ENCODE measurements at regions not wholly inside any gene's neighbourhood (a gene's known extent, or its start where the extent isn't known, plus 50 kb on each side); places are given as distances from the start of the nearest gene placed in this dataset.
A peak's percentile ranks its signal among the peaks of the same experiment; 100 is the strongest.

GRCh38 chr20:51335329-51335841 is 207.1 kb downstream of the NFATC2 start:
- no peak for DNase-seq

DNA sequence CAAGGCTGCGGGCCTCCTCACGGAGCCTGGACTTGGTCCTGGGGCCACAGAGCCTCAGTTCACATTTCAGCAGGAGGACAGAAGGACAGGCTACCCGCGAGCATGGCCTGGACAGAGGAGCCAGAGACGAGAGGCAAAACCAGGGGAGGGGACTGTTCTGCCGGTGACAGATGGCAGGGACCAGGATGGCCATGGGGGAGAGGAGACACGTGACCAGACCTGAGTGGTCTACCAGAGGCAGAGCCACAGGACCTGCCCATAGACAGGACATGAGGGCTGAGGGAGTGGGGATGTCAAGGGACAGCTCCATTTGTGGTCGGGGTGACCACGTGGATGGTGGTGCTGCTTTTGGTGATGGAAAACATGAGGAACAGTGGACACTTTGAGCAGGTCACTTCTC is 207.9 kb downstream of the NFATC2 start:
- DNase-seq, result no peak

DNA sequence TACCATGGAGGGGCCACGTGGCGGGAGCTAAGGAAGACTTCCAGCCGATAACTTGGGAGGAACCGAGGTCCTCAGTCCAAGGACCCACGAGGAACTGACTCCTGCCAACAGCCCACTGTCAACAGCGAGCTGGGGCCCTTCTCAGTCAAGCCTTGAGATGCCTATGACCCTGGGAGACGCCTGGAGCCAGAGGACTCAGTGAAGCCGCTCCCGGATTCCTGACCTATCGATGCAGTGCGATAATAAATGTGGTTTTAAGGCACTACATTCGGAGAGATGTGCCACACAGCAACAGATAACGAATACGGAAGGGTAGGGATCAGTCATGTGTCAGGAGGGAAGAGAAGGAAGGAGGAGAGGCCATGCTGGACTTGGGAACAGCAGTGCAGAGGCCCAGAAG is 208.5 kb downstream of the NFATC2 start:
- DNase-seq, result no peak

DNA sequence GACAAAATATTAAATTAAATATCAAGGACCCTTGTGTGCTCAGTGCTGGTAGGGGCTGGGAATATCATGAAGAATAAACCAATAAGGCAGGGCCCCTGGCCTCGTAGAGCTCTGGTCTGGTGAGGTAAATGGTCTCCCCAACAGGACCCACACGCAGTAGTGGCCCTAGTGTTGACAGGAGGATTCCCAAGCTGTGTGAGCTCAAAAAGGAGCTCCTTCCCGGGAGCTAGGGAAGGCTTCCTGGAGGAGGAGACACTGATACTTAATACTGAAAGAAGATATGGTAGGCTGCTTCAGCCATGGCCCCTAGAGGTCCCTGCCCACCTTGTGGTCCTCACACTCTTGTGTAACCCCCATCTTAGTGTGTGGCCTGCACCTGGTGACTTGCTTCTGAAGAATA is 209.1 kb downstream of the NFATC2 start:
- no peak for DNase-seq

- no peak for DNase-seq
These were observed 211.0 kb downstream of the NFATC2 start for GRCh38 chr20:51331481-51331880.

DNA sequence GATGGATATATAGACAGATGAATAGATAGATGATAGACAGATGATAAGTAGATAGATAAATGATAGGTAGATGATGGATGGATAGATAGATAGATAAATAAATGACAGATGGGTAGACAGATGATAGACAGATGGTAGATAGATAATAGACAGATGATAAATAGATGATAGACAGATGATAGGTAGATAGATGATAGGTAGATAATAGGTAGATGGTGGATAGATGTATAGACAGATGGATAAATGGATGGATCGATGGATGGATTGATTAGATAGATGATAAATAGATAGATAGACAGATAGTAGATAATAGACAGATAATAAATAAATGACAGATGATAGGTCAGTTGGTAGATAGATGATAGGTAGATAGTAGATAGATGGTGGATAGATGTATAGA is 212.7 kb downstream of the NFATC2 start:
- no peak for DNase-seq

DNA sequence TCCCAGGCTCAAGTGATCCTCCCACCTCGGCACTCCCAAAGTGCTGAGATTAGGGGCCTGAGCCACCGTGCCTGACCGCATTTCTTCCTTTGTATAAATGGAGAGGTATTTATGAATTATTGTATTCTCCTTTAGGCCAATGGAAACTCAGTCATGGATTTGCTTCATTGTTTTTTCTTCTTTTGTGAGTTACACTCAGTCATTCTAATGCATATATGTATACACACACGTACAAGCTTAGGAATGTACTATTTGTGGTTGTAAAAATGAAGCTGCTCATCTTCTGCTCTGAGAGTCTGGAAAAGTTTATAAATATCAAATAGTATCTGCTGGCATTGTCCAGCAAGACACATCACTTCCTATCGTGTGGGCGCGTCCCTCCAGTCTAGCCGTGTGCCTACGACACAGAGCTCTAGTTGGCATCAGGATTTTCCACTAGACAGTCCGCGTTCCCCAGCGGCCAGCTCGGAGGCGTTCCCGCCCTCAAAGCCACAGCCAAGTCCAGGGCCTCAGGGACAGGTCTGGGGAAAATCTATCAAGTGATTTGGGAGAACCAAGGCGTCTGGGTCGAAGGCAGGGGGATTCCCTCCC is 215.2 kb downstream of the NFATC2 start:
- no peak for DNase-seq

GRCh38 chr20:51326201-51326819 is 216.2 kb downstream of the NFATC2 start:
- DNase-seq, result no peak

GRCh38 chr20:51322164-51322707 is 220.3 kb downstream of the NFATC2 start:
- DNase-seq, result no peak

DNA sequence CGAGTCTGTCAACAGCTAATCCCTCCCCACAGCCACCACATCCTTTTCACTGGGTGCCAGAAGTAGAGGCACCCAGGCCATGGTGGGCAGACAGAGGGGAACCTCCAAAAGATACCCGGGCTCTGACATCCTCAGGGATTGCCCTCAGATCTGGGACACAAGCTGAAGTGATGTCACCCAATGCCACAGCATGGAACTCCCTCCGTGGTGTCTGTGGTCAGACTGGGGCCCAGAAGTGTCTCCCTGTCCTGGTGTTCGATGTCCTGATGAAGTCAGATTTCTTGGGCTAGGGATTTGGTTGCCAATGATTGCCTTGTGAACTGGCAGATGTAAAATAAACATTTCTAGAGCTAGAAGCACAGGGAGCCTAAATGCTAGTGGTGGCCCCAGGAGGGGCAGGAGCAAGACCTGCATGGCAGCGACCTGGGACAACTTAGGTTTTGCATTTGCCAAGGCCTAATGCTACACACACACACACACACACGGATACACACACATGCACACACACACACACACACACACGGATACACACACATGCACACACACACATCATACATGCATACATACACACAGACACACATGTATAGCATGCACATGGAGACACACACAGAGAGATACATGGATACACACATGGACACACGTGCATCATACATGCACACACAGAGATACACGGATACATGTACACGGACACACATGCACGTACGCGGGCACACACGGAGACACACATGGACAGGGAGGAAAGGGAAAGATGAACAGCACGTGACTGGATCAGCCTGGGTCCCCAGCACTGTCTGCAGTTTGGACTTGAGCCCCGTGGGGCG is 221.0 kb downstream of the NFATC2 start:
- no peak for DNase-seq

- no peak for DNase-seq
These were observed 223.0 kb downstream of the NFATC2 start for GRCh38 chr20:51319522-51319921.

GRCh38 chr20:51318058-51318949 is 224.2 kb downstream of the NFATC2 start:
- no peak for DNase-seq

DNA sequence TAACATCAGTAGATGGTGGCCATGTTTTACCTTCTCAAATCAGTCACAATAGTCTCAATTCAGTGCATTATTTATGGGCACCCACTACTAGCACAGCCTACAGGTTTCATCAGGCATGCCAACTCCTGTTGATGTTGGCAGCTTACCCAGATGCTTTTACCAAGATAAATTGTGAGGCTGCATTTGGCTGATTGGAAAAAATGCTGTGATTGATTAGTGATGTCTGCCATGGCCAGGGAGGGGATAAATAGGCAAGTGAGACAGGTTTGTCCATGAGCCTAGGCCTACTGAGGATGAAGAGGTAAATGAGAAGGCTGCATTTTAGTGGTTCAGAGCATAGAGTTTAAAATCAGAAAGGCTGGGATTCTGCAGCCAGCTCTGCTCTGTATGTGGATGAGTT is 227.1 kb downstream of the NFATC2 start:
- DNase-seq, result no peak

GRCh38 chr20:51313358-51313827 is 229.1 kb downstream of the NFATC2 start:
- no peak for DNase-seq

DNA sequence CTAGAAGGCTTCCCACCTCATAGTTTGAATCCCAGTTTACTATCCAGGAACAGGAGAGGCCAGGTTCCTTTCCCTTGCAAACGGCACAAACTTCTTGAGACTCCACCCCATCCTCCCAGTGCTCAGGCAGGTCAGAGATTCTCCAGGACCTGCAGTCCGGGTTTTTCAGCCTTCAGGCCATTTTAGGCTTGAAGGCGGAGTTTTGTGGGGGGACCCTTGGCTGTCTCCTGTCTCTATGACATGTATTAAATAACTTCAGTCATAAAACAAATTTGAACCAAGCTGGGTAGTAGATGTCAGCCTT is 230.1 kb downstream of the NFATC2 start:
- no peak for DNase-seq

- no peak for DNase-seq
These were observed 230.7 kb downstream of the NFATC2 start for GRCh38 chr20:51311636-51312479.

GRCh38 chr20:51310216-51310615 is 232.3 kb downstream of the NFATC2 start:
- no peak for DNase-seq

GRCh38 chr20:51309128-51309527 is 233.4 kb downstream of the NFATC2 start:
- DNase-seq, result no peak

DNA sequence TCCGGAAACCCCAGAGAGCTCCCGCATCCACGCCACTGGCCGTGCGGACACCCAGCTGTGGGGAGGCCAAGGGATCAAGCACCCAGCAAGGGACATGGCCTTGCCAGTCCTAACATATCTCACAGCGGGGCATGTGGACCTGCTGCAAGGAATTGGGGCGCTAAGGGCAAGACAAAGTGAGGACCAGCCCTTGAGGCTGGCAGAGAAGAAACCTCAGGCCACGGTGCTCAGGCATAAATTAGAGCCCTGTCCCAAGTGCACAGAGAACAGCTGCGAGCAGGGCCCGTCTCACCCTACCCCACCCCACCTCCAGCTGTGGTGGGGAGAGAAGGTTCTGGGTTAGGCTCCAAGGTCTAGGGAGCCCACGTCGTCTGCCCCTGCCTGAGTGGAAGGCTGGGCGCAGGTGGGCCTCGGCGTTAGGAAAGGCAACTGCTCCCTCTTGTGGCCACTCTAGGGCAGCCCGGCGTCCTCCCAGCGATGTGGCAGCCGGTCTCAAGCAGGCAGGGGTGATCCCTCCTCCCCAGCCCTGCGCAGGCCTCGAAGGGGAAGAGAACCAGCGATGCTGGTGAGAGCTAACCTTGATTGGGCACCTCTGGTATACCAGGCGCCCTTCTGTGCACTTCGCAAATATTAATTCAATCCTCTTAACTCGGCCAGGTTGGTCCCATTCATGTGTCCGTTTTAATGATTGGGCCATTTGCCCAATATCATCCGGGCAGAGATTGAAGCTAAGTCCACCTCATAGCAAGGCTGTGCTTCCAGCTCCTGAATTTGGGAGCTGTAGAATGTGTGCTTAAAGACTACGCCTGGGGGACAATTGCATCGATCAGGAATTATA is 235.8 kb downstream of the NFATC2 start:
- peak; percentile 77 for DNase-seq

- DNase-seq, result no peak
These were observed 236.4 kb downstream of the NFATC2 start for GRCh38 chr20:51306081-51306480.
